IMR-90 (cell line): ENCODE measurements at regions not wholly inside any gene's neighbourhood (a gene's known extent, or its start where the extent isn't known, plus 50 kb on each side); places are given as distances from the start of the nearest gene placed in this dataset.

Experiments
- ATAC-seq: fragments of 200-7000 bp; cut with Tn5 transposase; 2 replicates; pipeline ENCODE4 v1.9.1; 2020; ENCODE audit warnings: low read depth, mild to moderate bottlenecking, moderate library complexity
- BruUV-seq: library from RNA; stranded (reverse); fragments of 400-500 nt; replicated peaks from 2 replicates; lab custom pipeline; 2021; lab: Mats Ljungman, UMichigan
- CTCF ChIA-PET: fragments of 300-600 bp; formaldehyde crosslinking; extraction: SDS; loops from one replicate; lab custom pipeline; 2021; ENCODE audit warnings: antibody characterized with exemption; lab: Yijun Ruan, JAX
- POLR2A ChIA-PET: fragments of 300-600 bp; sonication (Branson Sonifier 250); formaldehyde crosslinking; loops from one replicate; lab custom pipeline; 2022; ENCODE audit warnings: antibody characterized with exemption; ENCODE audit not compliant: unreplicated experiment; lab: Charles Lee
- DNase-seq: peaks from one replicate; pipeline ENCODE4 v3.0.0; 2013
- H2AFZ ChIP-seq: replicated peaks from 2 replicates; pipeline ENCODE3; 2013; ENCODE audit warnings: low read length, mild to moderate bottlenecking; ENCODE audit not compliant: poor library complexity
- H2AK5ac ChIP-seq: 2 replicates; pipeline ENCODE4 v1.6.1; 2013; ENCODE audit warnings: low read depth, low read length, inconsistent platforms
- H2AK9ac ChIP-seq: replicated peaks from 2 replicates; pipeline ENCODE3; 2013; ENCODE audit warnings: mild to moderate bottlenecking, low read depth, low read length, moderate library complexity; ENCODE audit not compliant: poor library complexity
- H2BK120ac ChIP-seq: 2 replicates; pipeline ENCODE4 v1.6.1; 2013; ENCODE audit warnings: low read depth, low read length, inconsistent platforms
- H2BK15ac ChIP-seq: 3 replicates; pipeline ENCODE4 v1.6.1; 2013; ENCODE audit warnings: low read depth, low read length, inconsistent platforms
- H2BK20ac ChIP-seq: 2 replicates; pipeline ENCODE4 v1.6.1; 2013; ENCODE audit warnings: low read depth, mild to moderate bottlenecking, inconsistent platforms, low read length, moderate library complexity
- H2BK5ac ChIP-seq: 2 replicates; pipeline ENCODE4 v1.6.1; 2013; ENCODE audit warnings: mild to moderate bottlenecking, low read depth, low read length, inconsistent platforms; ENCODE audit not compliant: poor library complexity, severe bottlenecking
- H3K14ac ChIP-seq: replicated peaks from 2 replicates; pipeline ENCODE4 v1.6.1; 2013; ENCODE audit warnings: low read depth, low read length, inconsistent platforms
- H3K18ac ChIP-seq: 2 replicates; pipeline ENCODE4 v1.6.1; 2013; ENCODE audit warnings: low read depth, low read length, control low read depth
- H3K23ac ChIP-seq: 2 replicates; pipeline ENCODE4 v1.6.1; 2013; ENCODE audit warnings: low read depth, low read length, inconsistent platforms
- H3K27ac ChIP-seq: 2 replicates; pipeline ENCODE4 v1.5.1; 2013; ENCODE audit warnings: mild to moderate bottlenecking, control low read depth, low read length; ENCODE audit not compliant: insufficient read depth
- H3K27me3 ChIP-seq: 2 replicates; pipeline ENCODE4 v1.6.1; 2013; ENCODE audit warnings: low read length; ENCODE audit not compliant: control insufficient read depth, insufficient read depth
- H3K36me3 ChIP-seq: 2 replicates; pipeline ENCODE4 v1.6.1; 2013; ENCODE audit warnings: low read length, mixed read lengths; ENCODE audit not compliant: control insufficient read depth, insufficient read depth
- H3K4ac ChIP-seq: 2 replicates; pipeline ENCODE4 v1.6.1; 2013; ENCODE audit warnings: low read depth, low read length, inconsistent platforms
- H3K4me1 ChIP-seq: 2 replicates; pipeline ENCODE4 v1.6.1; 2013; ENCODE audit warnings: low read length, mixed read lengths; ENCODE audit not compliant: control insufficient read depth, insufficient read depth
- H3K4me2 ChIP-seq: 2 replicates; pipeline ENCODE4 v1.6.1; 2013; ENCODE audit warnings: low read depth, mild to moderate bottlenecking, control low read depth, low read length, moderate library complexity
- H3K4me3 ChIP-seq: 2 replicates; pipeline ENCODE4 v1.5.1; 2013; ENCODE audit warnings: low read depth, mild to moderate bottlenecking, control low read depth, low read length, moderate library complexity; ENCODE audit not compliant: insufficient read depth
- H3K56ac ChIP-seq: 2 replicates; pipeline ENCODE4 v1.6.1; 2013; ENCODE audit warnings: low read length, inconsistent platforms; ENCODE audit not compliant: insufficient read depth; ENCODE audit errors: extremely low read depth
- H3K79me1 ChIP-seq, 2 experiments: 2 replicates each; pipeline ENCODE4 v1.6.1; 2013; ENCODE audit warnings: low read length in 2 of 2, inconsistent platforms in 1 of 2, low read depth in 1 of 2
- H3K9ac ChIP-seq: 2 replicates; pipeline ENCODE4 v1.6.1; 2013; ENCODE audit warnings: low read depth, low read length, control low read depth
- H3K9me1 ChIP-seq: 2 replicates; pipeline ENCODE4 v1.6.1; 2013; ENCODE audit warnings: low read length, inconsistent platforms; ENCODE audit not compliant: insufficient read depth
- H3K9me3 ChIP-seq: 2 replicates; pipeline ENCODE4 v1.6.1; 2013; ENCODE audit warnings: low read length; ENCODE audit not compliant: control insufficient read depth, insufficient read depth
- H4K20me1 ChIP-seq: 2 replicates; pipeline ENCODE4 v1.6.1; 2013; ENCODE audit warnings: low read length, inconsistent platforms; ENCODE audit not compliant: insufficient read depth
- H4K5ac ChIP-seq: 2 replicates; pipeline ENCODE4 v1.6.1; 2013; ENCODE audit warnings: mild to moderate bottlenecking, low read depth, low read length, control low read depth
- H4K8ac ChIP-seq, 2 experiments: 2 replicates each; pipeline ENCODE4 v1.6.1; 2013; ENCODE audit warnings: low read depth in 2 of 2, low read length in 2 of 2, control low read depth in 1 of 2, inconsistent platforms in 1 of 2
- H4K91ac ChIP-seq: 2 replicates; pipeline ENCODE4 v1.6.1; 2013; ENCODE audit warnings: low read depth, low read length, inconsistent platforms; ENCODE audit not compliant: insufficient read depth
- BHLHE40 ChIP-seq: fragments of 150-350 bp; IDR thresholded peaks from 2 replicates; pipeline ENCODE4 v1.6.1; 2016; ENCODE audit warnings: mild to moderate bottlenecking, low read depth, low read length
- CEBPB ChIP-seq: IDR thresholded peaks from 2 replicates; pipeline ENCODE4 v1.6.1; 2012; ENCODE audit warnings: low read depth, low read length, improper control_type of control experiment
- CHD1 ChIP-seq: IDR thresholded peaks from 2 replicates; pipeline ENCODE4 v1.6.1; 2012; ENCODE audit warnings: low read depth, low read length, improper control_type of control experiment
- CTCF ChIP-seq: conservative IDR thresholded peaks from 2 replicates; pipeline ENCODE4 v1.5.1; 2012; ENCODE audit warnings: mild to moderate bottlenecking, low read depth, low read length, improper control_type of control experiment
- ELK1 ChIP-seq: fragments of 150-350 bp; IDR thresholded peaks from 2 replicates; pipeline ENCODE4 v1.6.1; 2016; ENCODE audit warnings: low read depth, mild to moderate bottlenecking, low read length, moderate library complexity, borderline replicate concordance
- FOS ChIP-seq: fragments of 150-350 bp; IDR thresholded peaks from 2 replicates; pipeline ENCODE4 v1.6.1; 2016; ENCODE audit warnings: low read depth, low read length
- MAZ ChIP-seq: IDR thresholded peaks from 2 replicates; pipeline ENCODE4 v1.6.1; 2012; ENCODE audit warnings: low read depth, mild to moderate bottlenecking, low read length, improper control_type of control experiment, moderate library complexity, borderline replicate concordance
- MXI1 ChIP-seq: IDR thresholded peaks from 2 replicates; pipeline ENCODE4 v1.6.1; 2012; ENCODE audit warnings: low read depth, mild to moderate bottlenecking, low read length, moderate library complexity, borderline replicate concordance
- NFE2L2 ChIP-seq: fragments of 150-350 bp; IDR thresholded peaks from 2 replicates; pipeline ENCODE4 v1.6.1; 2016; ENCODE audit warnings: low read depth, mild to moderate bottlenecking, low read length
- RAD21 ChIP-seq: IDR thresholded peaks from 2 replicates; pipeline ENCODE4 v1.6.1; 2012; ENCODE audit warnings: low read length, improper control_type of control experiment
- RCOR1 ChIP-seq: IDR thresholded peaks from 2 replicates; pipeline ENCODE4 v1.6.1; 2012; ENCODE audit warnings: mild to moderate bottlenecking, low read length, improper control_type of control experiment; ENCODE audit not compliant: insufficient replicate concordance
- RFX5 ChIP-seq: IDR thresholded peaks from 2 replicates; pipeline ENCODE4 v1.8.0; 2012; ENCODE audit warnings: low read depth, mild to moderate bottlenecking, low read length, moderate library complexity
- SMC3 ChIP-seq: fragments of 150-350 bp; IDR thresholded peaks from 2 replicates; pipeline ENCODE4 v1.6.1; 2016; ENCODE audit warnings: low read depth, mild to moderate bottlenecking, antibody characterized with exemption, low read length, moderate library complexity
- USF2 ChIP-seq: fragments of 150-350 bp; IDR thresholded peaks from 2 replicates; pipeline ENCODE4 v1.6.1; 2017; ENCODE audit warnings: mild to moderate bottlenecking, antibody characterized with exemption, low read length, low read depth
- WGBS, 2 experiments: methylation state at CpG; one replicate each; pipeline versions ENCODE4 v1.1.5 to v1.1.7; 2013; ENCODE audit warnings: missing lambda C conversion rate in 2 of 2; ENCODE audit not compliant: insufficient read length in 1 of 2; ENCODE audit errors: extremely low coverage in 2 of 2; 5-methylcytosine and 5-hydroxymethylcytosine counted together
- dilution Hi-C: fragments of 300-500 bp; cut with HindIII; formaldehyde crosslinking; loops from one replicate; pipeline ENCODE4 v1.14.3; 2018; ENCODE audit warnings: low sequenced_read_pairs; ENCODE audit not compliant: unreplicated experiment
- in situ Hi-C: fragments of 300-500 bp; cut with MboI; formaldehyde crosslinking; loops from 3 replicates; pipeline ENCODE4 v1.14.3; 2019; ENCODE audit warnings: low sequenced_read_pairs, inconsistent platforms, mixed read lengths
- intact Hi-C: fragments of 100-400 bp; cut with micrococcal nuclease; formaldehyde crosslinking; loops from 2 replicates; pipeline ENCODE4 v1.10.0; 2022

GRCh38 chr2:103386872-103387271, 625.0 kb downstream of the TMEM182 start:
- no peak for TF ChIP-seq ELK1
- no peak for TF ChIP-seq FOS
- TF ChIP-seq CTCF, result no peak
- no peak for TF ChIP-seq CEBPB
- TF ChIP-seq BHLHE40, result no peak
- no peak for TF ChIP-seq MAZ
- TF ChIP-seq RCOR1, result no peak
- no peak for TF ChIP-seq CHD1
- no peak for TF ChIP-seq RAD21
- no peak for TF ChIP-seq MXI1
- no peak for TF ChIP-seq NFE2L2
- TF ChIP-seq SMC3, result no peak
- no peak for TF ChIP-seq RFX5
- no peak for TF ChIP-seq USF2
- dilution Hi-C loops, result no loop called here
- no TSS peak for BruUV-seq

More at GRCh38 chr2:103386872-103387271, 625.0 kb downstream of the TMEM182 start:
- Histone ChIP-seq H2BK15ac (no peak overlapping the region), H3K27me3 (no peaks in the 10 kb centered on the region), H3K4me2 (no peak overlapping the region), H2BK120ac (no peak overlapping the region), H3K23ac (no peak overlapping the region), H3K4me1 (no peaks in the 10 kb centered on the region), H3K27ac (no peak overlapping the region), H3K14ac (no peak overlapping the region), H2AK9ac (no peak overlapping the region), H2BK20ac (no peak overlapping the region), H4K5ac (no peak overlapping the region), H2AK5ac (no peak overlapping the region), H4K8ac (no peak overlapping the region), H3K9ac (no peak overlapping the region), H3K9me1 (no peaks in the 10 kb centered on the region), H4K91ac (no peak overlapping the region), H3K9me3 (peaks cover 6% of the 10 kb centered on the region; the same call in 1 of the 2 replicates), H4K20me1 (no peaks in the 10 kb centered on the region), H3K4me3 (no peak overlapping the region), H3K4ac (no peak overlapping the region), H3K56ac (no peak overlapping the region), H2AFZ (no peak overlapping the region), H3K79me1 (no peaks in the 10 kb centered on the region), H3K18ac (no peak overlapping the region), H2BK5ac (no peak overlapping the region), H3K36me3 (no peaks in the 10 kb centered on the region)
- POLR2A ChIA-PET, result no interaction called here
- CTCF ChIA-PET, result no interaction called here
- in situ Hi-C loops (no loop called here), intact Hi-C loops (no loop called here)
- DNase-seq (no peak), ATAC-seq (no peak)
- WGBS, 2 experiments, result no CpG with 5 or more reads among the region's 3 CpGs
